Fibroblast of skin of right biceps (primary cell): ENCODE measurements at regions not wholly inside any gene's neighbourhood (a gene's known extent, or its start where the extent isn't known, plus 50 kb on each side); places are given as distances from the start of the nearest gene placed in this dataset.
A peak's percentile ranks its signal among the peaks of the same experiment; 100 is the strongest.

Experiments
- DNase-seq: peaks from one replicate; pipeline ENCODE4 v3.0.0-alpha.2; 2013

GRCh38 chr4:31548021-31548420 lies 827.9 kb downstream of the PCDH7 start:
- no peak for DNase-seq

- no peak for DNase-seq
Measured at GRCh38 chr4:31548823-31549222, 828.7 kb downstream of the PCDH7 start.

- DNase-seq, result no peak
Measured at GRCh38 chr4:31549256-31549655, 829.1 kb downstream of the PCDH7 start.

- no peak for DNase-seq
Measured at GRCh38 chr4:31557437-31557836, 837.3 kb downstream of the PCDH7 start.

- DNase-seq, result no peak
Measured at GRCh38 chr4:31573554-31573953, 853.4 kb downstream of the PCDH7 start.

GRCh38 chr4:31575504-31575903 lies 855.3 kb downstream of the PCDH7 start:
- no peak for DNase-seq

GRCh38 chr4:31580843-31581242 lies 860.7 kb downstream of the PCDH7 start:
- DNase-seq, result no peak

GRCh38 chr4:31585503-31585902 lies 865.3 kb downstream of the PCDH7 start:
- DNase-seq, result no peak

GRCh38 chr4:31592293-31592692 lies 872.1 kb downstream of the PCDH7 start:
- no peak for DNase-seq

- DNase-seq, result no peak
Measured at GRCh38 chr4:31595496-31595895, 875.3 kb downstream of the PCDH7 start.

- no peak for DNase-seq
Measured at GRCh38 chr4:31598639-31599038, 878.5 kb downstream of the PCDH7 start.

- DNase-seq, result no peak
Measured at GRCh38 chr4:31601793-31602192, 881.6 kb downstream of the PCDH7 start.

- no peak for DNase-seq
Measured at GRCh38 chr4:31613946-31614623, 893.9 kb downstream of the PCDH7 start.

GRCh38 chr4:31617667-31618066 lies 897.5 kb downstream of the PCDH7 start:
- no peak for DNase-seq

- peak; percentile 1 for DNase-seq
Measured at GRCh38 chr4:31620476-31620875, 900.3 kb downstream of the PCDH7 start.

- peak; percentile 46 for DNase-seq
Measured at GRCh38 chr4:31645236-31645635, 925.1 kb downstream of the PCDH7 start.

GRCh38 chr4:31647786-31648185 lies 927.6 kb downstream of the PCDH7 start:
- no peak for DNase-seq

GRCh38 chr4:31649878-31650277 lies 929.7 kb downstream of the PCDH7 start:
- no peak for DNase-seq

- no peak for DNase-seq
Measured at GRCh38 chr4:31651541-31651940, 931.4 kb downstream of the PCDH7 start.

GRCh38 chr4:31655328-31655727 lies 935.2 kb downstream of the PCDH7 start:
- peak; percentile 75 for DNase-seq

GRCh38 chr4:31657859-31658570 lies 937.8 kb downstream of the PCDH7 start:
- peak; percentile 49 for DNase-seq

- no peak for DNase-seq
Measured at GRCh38 chr4:31660916-31661315, 940.7 kb downstream of the PCDH7 start.

- peak; percentile 3 for DNase-seq
Measured at GRCh38 chr4:31662951-31663350, 942.8 kb downstream of the PCDH7 start.

GRCh38 chr4:31667686-31668085 lies 947.5 kb downstream of the PCDH7 start:
- peak; percentile 8 for DNase-seq
